ENCODE measurements at regions not wholly inside any gene's neighbourhood (a gene's known extent, or its start where the extent isn't known, plus 50 kb on each side); places are given as distances from the start of the nearest gene placed in this dataset.

- no peak for DNase-seq (ENCODE audit: low spot score)
These were observed 152.0 kb downstream of the KCNA5 start for GRCh38 chr12:5195691-5196090.

- DNase-seq (ENCODE audit: low spot score) = no peak
These were observed 153.5 kb downstream of the KCNA5 start for GRCh38 chr12:5197131-5197530.

- no peak for DNase-seq (ENCODE audit: low spot score)
These were observed 154.0 kb downstream of the KCNA5 start for GRCh38 chr12:5197656-5198055.

GRCh38 chr12:5200278-5201087, 156.8 kb downstream of the KCNA5 start:
- peak; percentile 40 for DNase-seq (ENCODE audit: low spot score)

GRCh38 chr12:5201554-5202218, 158.0 kb downstream of the KCNA5 start:
- DNase-seq (ENCODE audit: low spot score) = no peak

- DNase-seq (ENCODE audit: low spot score) = no peak
These were observed 159.6 kb downstream of the KCNA5 start for GRCh38 chr12:5203274-5203673.

GRCh38 chr12:5203720-5204119, 160.0 kb downstream of the KCNA5 start:
- no peak for DNase-seq (ENCODE audit: low spot score)

- DNase-seq (ENCODE audit: low spot score) = no peak
These were observed 160.6 kb downstream of the KCNA5 start for GRCh38 chr12:5204271-5204670.

- no peak for DNase-seq (ENCODE audit: low spot score)
These were observed 161.2 kb downstream of the KCNA5 start for GRCh38 chr12:5204831-5205230.

GRCh38 chr12:5206401-5207175, 162.9 kb downstream of the KCNA5 start:
- DNase-seq (ENCODE audit: low spot score) = no peak

- no peak for DNase-seq (ENCODE audit: low spot score)
These were observed 166.7 kb downstream of the KCNA5 start for GRCh38 chr12:5210179-5210922.

GRCh38 chr12:5210923-5211290, 167.2 kb downstream of the KCNA5 start:
- DNase-seq (ENCODE audit: low spot score) = no peak

- DNase-seq (ENCODE audit: low spot score) = no peak
These were observed 169.7 kb downstream of the KCNA5 start for GRCh38 chr12:5213336-5213735.

- DNase-seq (ENCODE audit: low spot score) = no peak
These were observed 170.3 kb downstream of the KCNA5 start for GRCh38 chr12:5213990-5214389.

- DNase-seq (ENCODE audit: low spot score) = no peak
These were observed 174.3 kb downstream of the KCNA5 start for GRCh38 chr12:5217936-5218335.

GRCh38 chr12:5220099-5220498, 176.4 kb downstream of the KCNA5 start:
- DNase-seq (ENCODE audit: low spot score) = no peak

- DNase-seq (ENCODE audit: low spot score) = no peak
These were observed 177.2 kb downstream of the KCNA5 start for GRCh38 chr12:5220835-5221234.

- DNase-seq (ENCODE audit: low spot score) = no peak
These were observed 178.4 kb downstream of the KCNA5 start for GRCh38 chr12:5222011-5222461.

GRCh38 chr12:5222729-5223128, 179.1 kb downstream of the KCNA5 start:
- no peak for DNase-seq (ENCODE audit: low spot score)

- DNase-seq (ENCODE audit: low spot score) = no peak
These were observed 180.2 kb downstream of the KCNA5 start for GRCh38 chr12:5223881-5224280.

GRCh38 chr12:5226581-5226980, 182.9 kb downstream of the KCNA5 start:
- DNase-seq (ENCODE audit: low spot score) = no peak

All from umbilical cord (tissue), 1 donor.